ENCODE measurements at regions not wholly inside any gene's neighbourhood (a gene's known extent, or its start where the extent isn't known, plus 50 kb on each side); places are given as distances from the start of the nearest gene placed in this dataset.

DNA sequence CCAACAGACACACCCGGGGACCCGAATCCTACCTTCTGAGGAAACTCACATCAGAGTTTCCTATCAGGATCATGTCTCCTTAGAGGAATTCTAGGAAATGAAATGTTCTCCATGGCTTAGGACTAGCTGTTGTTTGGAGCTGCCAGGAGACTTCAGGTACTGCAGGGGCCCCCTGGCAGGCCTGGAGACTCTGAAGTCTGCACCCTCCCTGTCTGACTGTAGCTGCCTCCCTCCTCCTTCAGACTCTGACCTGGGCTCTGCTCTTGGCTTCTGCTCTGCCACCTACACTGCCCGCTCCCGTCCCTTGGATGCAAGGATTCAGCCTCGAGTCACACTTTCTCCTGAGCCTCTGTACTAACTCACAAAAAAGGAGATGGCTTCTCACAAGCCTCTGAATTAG lies 232.8 kb downstream of the INHBA start:
- H4K5ac ChIP-seq (ENCODE audit: insufficient read length, low read depth, low read length), result no peak overlapping the region
- H3K9me3 ChIP-seq (ENCODE audit: control insufficient read depth, low read depth, low read length), result no peaks in the 10 kb centered on the region
- no peak overlapping the region for H3T11ph ChIP-seq (ENCODE audit: low read length)
- H3K23ac ChIP-seq (ENCODE audit: insufficient read length, low read depth, low read length), result no peak overlapping the region
- H3K27me3 ChIP-seq (ENCODE audit: insufficient read depth, low read length), result no peaks in the 10 kb centered on the region
- no peak overlapping the region for H2AFZ ChIP-seq (ENCODE audit: low read length)
- no peak overlapping the region for H2BK12ac ChIP-seq (ENCODE audit: insufficient read length, low read depth, low read length)
- no peak overlapping the region for H2BK5ac ChIP-seq (ENCODE audit: insufficient read length, low read length)
- no peak overlapping the region for H2AK5ac ChIP-seq (ENCODE audit: insufficient read length, low read length)
- H2BK120ac ChIP-seq (ENCODE audit: low read depth, low read length, poor library complexity, severe bottlenecking), result no peak overlapping the region
- no peaks in the 10 kb centered on the region for H4K20me1 ChIP-seq (ENCODE audit: control insufficient read depth, insufficient read depth, insufficient read length)
- no peak overlapping the region for H3K4ac ChIP-seq (ENCODE audit: low read depth, low read length)
- Mint-ChIP-seq H3K27ac (no peak overlapping the region), H3K4me1 (peaks cover 9 to 14% of the 10 kb centered on the region in 2 experiments), H3K4me3 (no peak overlapping the region), H3K27me3 (ENCODE audit: low read depth) (no peaks in the 10 kb centered on the region), H3K9me3 (peaks cover 0 to 2% of the 10 kb centered on the region in 2 experiments; a peak in 1 of 5 replicates), H3K36me3 (ENCODE audit: insufficient read depth in 1 of 3, low read depth in 3 of 3) (no peaks in the 10 kb centered on the region)
- H4K91ac ChIP-seq (ENCODE audit: insufficient read length, low read depth, low read length), result no peak overlapping the region
- no peak overlapping the region for H2BK15ac ChIP-seq (ENCODE audit: low read depth, low read length)
- no peak overlapping the region for H3K18ac ChIP-seq (ENCODE audit: insufficient read length, low read depth, low read length)
- TF ChIP-seq, protein P1, sequence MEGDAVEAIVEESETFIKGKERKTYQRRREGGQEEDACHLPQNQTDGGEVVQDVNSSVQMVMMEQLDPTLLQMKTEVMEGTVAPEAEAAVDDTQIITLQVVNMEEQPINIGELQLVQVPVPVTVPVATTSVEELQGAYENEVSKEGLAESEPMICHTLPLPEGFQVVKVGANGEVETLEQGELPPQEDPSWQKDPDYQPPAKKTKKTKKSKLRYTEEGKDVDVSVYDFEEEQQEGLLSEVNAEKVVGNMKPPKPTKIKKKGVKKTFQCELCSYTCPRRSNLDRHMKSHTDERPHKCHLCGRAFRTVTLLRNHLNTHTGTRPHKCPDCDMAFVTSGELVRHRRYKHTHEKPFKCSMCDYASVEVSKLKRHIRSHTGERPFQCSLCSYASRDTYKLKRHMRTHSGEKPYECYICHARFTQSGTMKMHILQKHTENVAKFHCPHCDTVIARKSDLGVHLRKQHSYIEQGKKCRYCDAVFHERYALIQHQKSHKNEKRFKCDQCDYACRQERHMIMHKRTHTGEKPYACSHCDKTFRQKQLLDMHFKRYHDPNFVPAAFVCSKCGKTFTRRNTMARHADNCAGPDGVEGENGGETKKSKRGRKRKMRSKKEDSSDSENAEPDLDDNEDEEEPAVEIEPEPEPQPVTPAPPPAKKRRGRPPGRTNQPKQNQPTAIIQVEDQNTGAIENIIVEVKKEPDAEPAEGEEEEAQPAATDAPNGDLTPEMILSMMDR (conservative IDR thresholded peaks at IDR 0.05), result no peak
- H3K23me2 ChIP-seq (ENCODE audit: insufficient read length, low read depth, low read length, poor library complexity, severe bottlenecking), result no peaks in the 10 kb centered on the region
- no peak overlapping the region for H4K8ac ChIP-seq (replicated peaks; ENCODE audit: insufficient read length, low read depth, low read length)
- H3K27ac ChIP-seq (ENCODE audit: insufficient read length, low read depth, low read length), result no peak overlapping the region
- H3K79me1 ChIP-seq (ENCODE audit: insufficient read depth, low read depth, low read length, poor library complexity, severe bottlenecking), result no peaks in the 10 kb centered on the region
- no peak overlapping the region for H3K56ac ChIP-seq (ENCODE audit: insufficient read length, low read depth, low read length)
- no peaks in the 10 kb centered on the region for H3K79me2 ChIP-seq (ENCODE audit: insufficient read depth, low read length)
- no peaks in the 10 kb centered on the region for H3K4me1 ChIP-seq (ENCODE audit: insufficient read depth, low read length)
- H3K9ac ChIP-seq (ENCODE audit: extremely low read depth, insufficient read length, low read length), result no peak overlapping the region
- no peak overlapping the region for H2BK20ac ChIP-seq (ENCODE audit: low read depth, low read length, poor library complexity, severe bottlenecking)
- no peak for DNase-seq
- H3K14ac ChIP-seq (ENCODE audit: insufficient read depth, low read length), result no peak overlapping the region
- no CpG with 5 or more reads among the region's 5 CpGs for WGBS (ENCODE audit: extremely low coverage, insufficient read length, low lambda C conversion rate)
- H3K4me2 ChIP-seq (ENCODE audit: insufficient read depth, insufficient read length, low read length), result no peak overlapping the region

Measured in H9 (cell line).